GM18858 (cell line): ENCODE measurements at regions not wholly inside any gene's neighbourhood (a gene's known extent, or its start where the extent isn't known, plus 50 kb on each side); places are given as distances from the start of the nearest gene placed in this dataset.
"Not testable (repeated sequence)": the region's sequence is repeated elsewhere in the genome, so short reads cannot be mapped to it uniquely, and the experiment has no call there.

ENCODE experiments used
- ATAC-seq: cut with Tn5 transposase; IDR thresholded peaks from one replicate; pipeline ENCODE4 v1.9.1; 2021; ENCODE audit not compliant: unreplicated experiment

DNA sequence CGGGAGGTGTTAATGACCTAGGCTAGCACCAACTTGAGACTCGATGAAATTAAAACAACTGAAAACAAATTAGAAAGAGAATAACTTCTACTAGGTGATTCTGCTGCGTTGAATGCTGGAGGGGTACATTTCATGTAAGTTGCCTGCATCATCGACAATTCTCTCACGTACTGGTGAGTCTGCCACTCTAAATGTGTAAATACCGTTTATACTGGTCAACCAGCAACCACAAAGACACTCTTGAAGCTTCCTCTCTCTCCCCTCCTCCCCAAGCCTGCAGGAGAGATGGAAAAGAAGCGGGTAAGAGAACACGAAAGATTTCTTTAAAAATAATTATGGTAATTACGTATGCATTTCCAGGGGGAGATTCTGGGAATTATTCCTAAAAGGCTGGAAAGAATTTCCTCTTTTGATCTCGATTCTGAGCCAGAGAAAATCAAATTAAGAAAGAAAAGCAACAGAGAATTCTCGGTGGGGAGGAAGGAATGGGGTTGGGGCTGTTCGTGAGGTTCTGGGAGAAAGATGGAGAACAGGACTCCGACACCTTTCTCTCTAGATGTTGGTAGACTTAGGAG is 68.6 kb upstream of the MRTFB start:
- no peak for ATAC-seq

DNA sequence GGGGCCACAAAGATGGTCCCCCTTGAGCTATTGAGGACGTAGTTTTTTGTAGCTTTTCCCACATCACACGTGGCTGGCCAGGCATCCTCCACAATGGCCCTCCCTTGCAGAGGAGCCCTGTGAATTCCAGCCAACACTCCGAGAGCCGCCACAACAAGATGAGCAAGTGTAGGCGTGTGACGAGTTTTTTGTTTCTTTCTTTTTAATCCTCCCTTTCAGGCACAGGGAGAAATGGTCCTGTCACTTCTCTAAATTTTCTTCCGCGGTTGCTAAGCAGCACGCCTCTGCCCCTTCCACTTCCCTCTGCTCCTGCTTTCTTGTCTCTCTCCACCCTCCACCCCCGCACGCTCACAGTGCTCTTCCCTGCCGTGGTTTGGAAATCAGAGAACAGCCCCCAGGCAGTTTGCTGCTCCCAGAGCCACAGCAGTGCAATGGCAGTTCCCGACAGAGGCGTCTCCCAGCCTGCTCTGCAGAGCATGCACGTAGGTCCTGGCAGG is 68.0 kb upstream of the MRTFB start:
- ATAC-seq = no peak

DNA sequence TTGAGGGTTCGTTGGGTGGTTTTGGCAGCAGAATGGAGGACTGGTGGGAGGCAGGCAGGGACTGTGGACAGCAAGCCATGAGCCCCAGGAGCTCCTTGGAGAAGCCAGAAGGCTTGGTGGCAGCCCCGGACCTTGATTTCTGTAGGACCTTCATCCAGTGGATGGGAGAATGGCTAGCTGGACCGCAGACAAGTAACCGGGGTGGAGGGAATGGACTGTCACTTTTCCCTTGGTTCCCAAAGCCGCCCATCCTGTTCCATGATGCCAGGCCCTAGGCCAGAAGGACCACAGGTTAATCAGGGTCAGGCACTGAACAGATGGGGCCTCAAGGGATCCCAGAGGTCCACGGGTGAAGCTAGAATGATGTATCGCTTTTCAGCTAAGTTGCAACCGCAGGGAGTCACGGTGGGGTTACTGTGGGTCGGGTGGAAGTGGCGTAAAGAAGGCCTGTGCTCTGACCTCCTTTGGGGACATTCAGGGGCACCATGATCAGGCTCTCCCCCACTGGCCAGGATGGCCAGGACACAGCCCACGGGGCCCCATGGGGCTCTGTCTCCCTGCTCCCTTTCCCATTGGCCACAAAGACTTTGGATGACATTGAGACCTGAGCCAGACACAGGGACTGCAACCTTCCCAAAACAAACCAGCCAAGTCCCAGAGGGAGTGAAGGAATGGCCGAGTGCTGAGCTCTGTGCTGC is 66.9 kb upstream of the MRTFB start:
- ATAC-seq = no peak

DNA sequence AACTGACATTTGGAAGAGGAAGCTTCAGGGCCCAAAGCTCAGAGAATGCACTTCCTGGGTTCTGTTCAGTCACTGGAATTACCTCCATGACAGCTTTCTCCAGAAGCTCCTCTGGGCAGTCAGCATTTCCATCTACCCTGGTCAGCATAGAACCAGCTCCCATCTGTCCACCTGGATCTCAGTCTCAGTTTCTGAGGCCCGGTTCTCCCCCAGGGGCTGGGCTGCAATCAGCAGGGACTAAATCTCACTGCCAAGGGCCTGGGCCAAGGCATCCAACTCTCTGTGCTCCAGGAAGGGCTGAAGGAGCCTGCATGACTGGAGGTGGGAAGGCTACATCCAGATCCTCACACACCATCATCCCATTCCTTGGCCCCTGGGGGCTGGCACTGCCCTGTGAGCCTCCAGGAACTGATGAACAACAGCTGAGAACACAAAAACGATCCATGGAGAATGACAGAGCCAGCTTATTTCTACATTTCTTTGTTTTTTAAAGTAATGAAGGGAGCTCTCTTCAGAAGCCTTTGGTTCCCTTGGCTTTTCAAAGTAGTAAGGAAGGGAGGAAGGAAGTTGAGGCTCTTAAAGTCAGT is 66.3 kb upstream of the MRTFB start:
- ATAC-seq = no peak

DNA sequence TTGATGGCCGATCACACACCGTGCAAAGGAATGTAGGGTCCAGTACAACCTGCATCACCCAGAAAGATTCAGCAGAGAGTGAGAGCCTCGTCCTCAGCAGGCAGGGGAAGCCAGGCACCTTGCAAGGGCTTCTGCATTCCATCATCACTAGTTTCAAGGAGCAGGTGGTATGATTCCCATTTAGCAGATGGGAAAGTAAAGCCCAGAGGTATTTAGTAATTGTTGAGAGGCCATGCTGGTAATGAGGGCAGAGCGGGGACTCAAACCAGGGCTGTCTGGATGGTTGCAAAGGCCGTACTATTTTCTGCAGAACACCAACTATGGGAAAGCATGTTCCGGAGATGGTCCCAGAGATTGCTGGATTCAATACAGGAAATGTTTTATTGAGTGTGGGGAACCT is 65.8 kb upstream of the MRTFB start:
- no peak for ATAC-seq

DNA sequence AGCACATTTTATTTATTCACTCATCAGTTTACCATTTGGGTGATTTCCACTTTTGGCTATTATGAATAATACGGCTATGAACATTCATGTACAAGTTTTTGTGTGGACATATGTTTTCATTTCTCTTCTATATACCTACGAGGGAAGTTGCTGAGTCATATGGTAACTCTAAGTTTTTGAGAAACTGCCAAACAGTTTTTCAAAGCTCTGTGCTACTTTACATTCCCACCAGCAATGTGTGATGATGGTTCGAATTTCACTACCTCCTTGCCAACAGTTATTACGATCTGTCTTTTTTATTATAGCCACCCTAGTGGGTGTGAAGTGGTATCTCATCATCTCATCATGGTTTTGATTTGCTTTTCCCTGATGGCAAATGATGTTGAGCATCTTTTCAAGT is 63.7 kb upstream of the MRTFB start:
- ATAC-seq = peak; percentile 74

DNA sequence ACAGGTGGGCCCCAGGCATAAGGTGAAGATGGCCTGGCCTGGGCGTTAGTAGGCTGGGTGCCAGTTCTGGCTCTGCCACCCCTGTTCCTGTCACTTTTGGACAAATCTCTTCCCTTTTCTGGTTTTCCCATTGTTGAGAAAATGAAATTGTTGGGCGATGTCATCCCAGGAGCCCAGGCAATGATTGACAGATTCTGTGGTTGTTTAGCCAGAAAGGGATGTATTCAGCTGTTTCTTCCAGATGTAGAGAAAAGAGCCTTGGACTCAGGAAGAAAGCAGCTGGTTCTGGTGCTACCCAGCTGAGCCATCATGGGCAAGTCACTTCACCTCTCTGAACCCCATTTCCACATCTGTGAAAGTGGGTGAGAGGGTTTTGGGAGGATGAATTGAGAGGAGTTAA is 60.1 kb upstream of the MRTFB start:
- no peak for ATAC-seq

DNA sequence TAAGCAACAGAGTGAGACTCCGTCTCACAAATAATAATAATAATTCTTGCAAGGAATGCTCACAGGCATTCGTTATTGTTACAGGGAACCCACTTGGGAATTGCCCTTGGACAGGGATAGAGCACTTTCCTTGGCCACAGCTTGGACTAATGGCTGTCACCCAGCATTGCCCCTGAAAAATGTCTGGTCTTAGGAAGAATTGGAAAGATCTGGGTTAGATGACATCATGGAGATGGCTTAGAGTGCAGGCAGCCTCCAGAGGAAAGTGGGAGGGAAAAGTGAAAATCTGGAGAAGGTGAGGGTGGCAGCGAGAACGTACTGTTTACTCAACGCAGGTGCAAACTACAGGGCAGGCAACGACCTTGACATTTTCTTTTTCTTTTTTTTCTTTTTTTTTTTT is 59.3 kb upstream of the MRTFB start:
- ATAC-seq = no peak

DNA sequence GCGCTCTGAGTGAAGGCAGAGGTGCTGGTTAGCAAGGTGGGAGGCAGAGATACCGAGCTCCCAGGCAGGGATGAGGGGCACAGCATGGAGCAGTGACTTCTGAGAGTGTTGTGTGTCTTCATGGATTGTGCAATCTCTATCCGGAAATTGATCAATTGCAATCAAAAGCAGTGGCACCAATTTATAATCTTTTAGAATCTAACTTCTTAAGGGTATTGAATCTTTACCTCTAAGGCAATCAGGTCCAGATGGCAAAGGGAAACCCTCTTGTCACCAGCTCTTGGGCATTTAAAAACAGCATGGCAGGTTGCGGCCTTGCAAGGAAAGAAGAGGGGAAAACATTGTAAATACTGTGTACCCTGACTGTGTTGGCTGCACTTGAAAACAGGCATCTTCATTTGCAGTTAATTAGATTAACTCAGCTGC is 58.0 kb upstream of the MRTFB start:
- ATAC-seq = no peak

DNA sequence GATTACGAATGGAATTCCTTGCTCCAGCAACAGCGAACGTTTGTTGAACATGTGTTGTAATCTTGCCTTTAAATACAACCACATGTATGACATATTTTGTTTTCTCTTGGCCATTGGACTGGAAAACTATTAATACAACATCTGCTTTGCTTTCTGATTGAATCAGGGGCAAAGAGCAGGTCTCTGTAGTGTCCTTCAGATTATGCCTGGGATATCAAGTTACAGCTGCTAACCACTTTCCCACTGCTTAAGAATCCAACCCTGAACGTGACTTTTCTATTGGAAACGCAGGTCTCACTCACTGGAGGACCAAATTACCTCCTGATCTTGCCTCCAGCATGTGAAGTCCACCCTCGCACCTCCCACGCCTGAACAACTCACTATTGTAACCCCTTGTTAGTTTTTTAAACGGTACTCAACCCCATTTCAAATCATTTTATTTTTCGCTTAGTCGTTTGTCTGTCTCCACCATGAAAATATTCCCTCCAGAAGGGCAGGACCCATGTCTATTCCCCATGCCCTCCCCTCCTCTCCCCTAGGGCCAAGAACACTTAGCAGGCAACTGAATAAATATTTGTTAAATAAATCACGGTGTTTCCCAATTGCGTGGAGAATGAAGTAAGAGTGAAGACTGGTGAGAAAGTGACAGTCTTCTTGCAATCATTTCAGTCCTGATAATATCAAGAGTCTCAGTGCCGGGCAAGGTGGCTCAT is 57.4 kb upstream of the MRTFB start:
- no peak for ATAC-seq

DNA sequence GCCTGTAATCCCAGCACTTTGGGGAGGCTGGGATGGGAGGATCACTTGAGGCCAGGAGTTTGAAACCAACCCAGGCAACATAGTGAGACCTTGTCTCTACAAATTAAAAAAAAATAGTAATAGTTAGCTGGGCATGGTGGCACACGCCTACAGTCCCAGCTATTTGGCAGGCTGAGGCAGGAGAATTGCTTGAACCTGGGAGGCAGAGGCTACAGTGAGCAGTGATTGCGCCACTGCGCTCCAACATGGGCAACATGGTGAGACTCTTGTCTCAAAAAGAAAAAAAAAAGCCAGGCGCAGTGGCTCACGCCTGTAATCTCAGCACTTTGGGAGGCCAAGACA is 56.9 kb upstream of the MRTFB start:
- no peak for ATAC-seq

DNA sequence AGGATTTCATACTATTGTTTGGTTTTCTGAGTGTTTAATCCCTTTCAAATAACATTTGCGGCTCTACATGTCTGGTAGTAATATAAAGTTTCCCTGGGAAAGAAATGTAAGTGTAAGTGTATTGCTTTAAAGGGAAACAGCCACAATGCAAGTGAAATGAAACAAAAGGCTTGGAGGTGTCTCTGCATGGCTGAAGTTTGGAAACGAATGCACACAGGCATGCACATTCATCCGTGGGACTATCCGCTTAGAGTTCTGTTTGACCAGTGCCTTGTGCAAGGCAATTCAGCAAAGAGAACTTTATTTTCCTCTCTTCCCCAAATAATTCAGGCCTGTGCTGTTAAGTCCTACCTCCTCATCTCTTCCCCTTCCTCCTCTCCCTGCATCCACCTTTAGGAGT is 56.1 kb upstream of the MRTFB start:
- ATAC-seq = no peak

DNA sequence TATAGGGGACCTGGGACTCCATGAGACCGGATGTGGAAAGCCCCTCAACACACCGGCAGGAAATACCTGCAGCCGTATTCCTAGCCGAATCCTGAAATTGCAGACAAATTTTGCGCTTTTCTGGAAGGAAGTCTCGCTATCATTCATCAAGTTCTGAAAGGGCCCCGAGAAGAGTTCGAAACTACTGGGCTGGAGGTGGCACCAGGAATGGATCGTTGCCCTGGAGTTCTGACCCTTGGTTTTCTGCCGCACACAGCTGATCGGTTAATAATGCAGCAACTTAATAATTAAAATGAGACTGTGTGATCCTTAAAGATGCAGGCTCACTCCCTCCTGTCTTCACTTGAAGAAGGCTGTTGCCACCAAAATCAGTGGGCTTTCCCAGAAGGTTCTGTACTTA is 55.7 kb upstream of the MRTFB start:
- ATAC-seq = no peak

DNA sequence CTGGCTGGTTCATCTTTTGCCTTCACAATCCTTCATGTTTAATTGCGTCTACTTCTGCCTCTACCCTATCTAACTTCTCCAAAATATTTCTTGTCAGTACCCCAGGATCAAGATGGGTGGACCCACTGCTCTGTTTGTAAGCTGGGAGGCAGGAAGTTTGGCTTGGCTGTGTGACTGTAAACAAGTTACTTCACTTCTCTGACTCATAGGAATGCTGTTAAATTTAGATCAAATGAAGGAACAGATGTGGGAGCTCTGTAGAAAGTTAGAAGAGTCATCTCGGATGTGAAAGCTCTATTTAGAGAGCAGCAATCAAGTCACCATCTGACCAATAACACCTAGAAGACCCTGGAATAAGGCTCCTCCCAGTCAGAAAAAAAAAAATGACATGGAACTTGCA is 55.2 kb upstream of the MRTFB start:
- ATAC-seq = no peak

DNA sequence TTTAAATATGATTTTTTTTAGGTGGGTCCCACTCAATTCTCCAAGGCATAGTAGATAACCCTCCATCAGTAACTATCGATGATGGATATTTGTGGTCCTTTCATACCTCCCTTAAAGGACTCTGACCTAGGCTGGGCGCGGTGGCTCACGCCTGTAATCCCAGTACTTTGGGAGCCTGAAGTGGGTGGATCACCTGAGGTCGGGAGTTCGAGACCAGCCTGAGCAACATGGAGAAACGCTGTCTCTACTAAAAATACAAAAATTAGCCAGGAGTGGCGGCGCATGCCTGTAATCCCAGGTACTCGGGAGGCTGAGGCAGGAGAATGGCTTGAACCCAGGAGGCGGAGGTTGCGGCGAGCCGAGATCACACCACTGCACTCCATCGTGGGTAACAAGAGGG is 54.8 kb upstream of the MRTFB start:
- ATAC-seq = not testable (repeated sequence)

DNA sequence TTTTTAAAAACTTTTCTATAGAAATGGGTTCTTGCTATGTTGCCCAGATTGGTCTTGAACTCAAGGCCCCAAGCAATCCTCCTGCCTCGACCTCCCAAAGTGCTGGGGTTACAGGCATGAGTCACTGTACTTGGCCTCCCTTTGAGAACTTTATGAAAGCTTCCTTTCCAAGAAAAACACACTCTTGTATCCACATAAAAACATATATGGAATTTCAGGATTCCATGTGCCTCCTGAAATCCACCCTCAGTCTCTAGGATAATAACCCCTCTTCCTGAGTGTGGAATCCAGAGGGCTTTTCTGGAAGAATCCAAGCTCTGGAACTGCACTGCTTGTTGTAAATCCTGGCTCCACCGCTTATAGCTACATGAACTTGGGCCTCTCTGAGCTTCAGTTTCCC is 53.2 kb upstream of the MRTFB start:
- ATAC-seq = no peak

DNA sequence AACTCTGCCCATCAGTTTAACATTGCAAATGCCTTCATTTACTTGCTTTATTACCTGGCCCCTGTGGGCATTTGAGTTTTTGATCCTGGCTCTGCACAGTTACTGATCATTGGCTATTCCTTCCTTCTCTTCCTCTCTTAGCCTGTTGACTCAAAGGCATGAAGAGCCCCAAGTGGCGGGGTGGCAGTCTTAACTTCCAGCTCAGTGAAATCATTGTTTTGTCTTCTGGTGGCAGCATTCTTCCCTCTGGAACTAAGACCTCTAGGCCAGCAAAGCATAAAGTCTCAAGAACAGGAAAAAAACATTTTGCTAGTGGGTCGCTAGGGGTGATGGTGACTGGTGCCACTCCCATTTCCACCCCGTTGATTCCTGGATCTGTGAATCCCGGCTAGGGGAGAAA is 52.3 kb upstream of the MRTFB start:
- ATAC-seq = no peak

DNA sequence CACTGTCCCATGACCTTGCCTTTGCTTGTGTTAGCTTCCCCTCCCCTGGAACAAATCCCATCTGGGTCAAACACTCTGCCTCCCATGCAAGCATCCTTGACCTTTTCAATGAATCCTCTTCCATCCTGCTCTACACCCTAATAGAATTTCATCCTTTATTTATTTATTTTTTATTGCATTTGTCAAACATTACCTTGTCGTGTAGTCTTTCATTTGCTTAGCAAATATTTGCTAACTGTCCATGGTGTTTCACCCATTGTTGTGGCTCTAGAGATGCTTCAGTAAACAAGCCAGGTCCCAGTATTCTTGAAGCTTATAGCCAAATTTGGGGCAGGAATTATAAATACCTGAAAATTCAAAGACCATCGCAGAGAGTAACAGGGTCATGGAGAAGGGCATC is 51.0 kb upstream of the MRTFB start:
- no peak for ATAC-seq
